Esophagus muscularis mucosa (tissue), 4 donors: ENCODE measurements at regions not wholly inside any gene's neighbourhood (a gene's known extent, or its start where the extent isn't known, plus 50 kb on each side); places are given as distances from the start of the nearest gene placed in this dataset.
"Not testable (repeated sequence)": the region's sequence is repeated elsewhere in the genome, so short reads cannot be mapped to it uniquely, and the experiment has no call there.

Experiments
- DNase-seq: peaks from one replicate; pipeline ENCODE4 v3.0.0-alpha.2; 2017; ENCODE audit errors: extremely low spot score
- H3K27ac ChIP-seq, 4 donors: fragments of 200-600 bp; sonication (generic); replicated peaks in 1 of 4; 1 replicate in 3 of 4; 2 replicates in 1 of 4; pipeline ENCODE4 v1.5.1; 2016 to 2019; ENCODE audit warnings: mild to moderate bottlenecking in 1 of 4
- H3K27me3 ChIP-seq, 4 donors: fragments of 200-600 bp; sonication (generic); one replicate each; pipeline versions ENCODE4 v1.5.1 to v1.6.0; 2016 to 2019
- H3K36me3 ChIP-seq, 4 donors: fragments of 200-600 bp; sonication (generic); one replicate each; pipeline ENCODE4 v1.5.1; 2016 to 2019
- H3K4me1 ChIP-seq, 4 donors: fragments of 200-600 bp; sonication (generic); one replicate each; pipeline ENCODE4 v1.5.1; 2016 to 2019
- H3K4me3 ChIP-seq, 4 donors: fragments of 200-600 bp; sonication (generic); 1 replicate in 2 of 4; 2 replicates in 2 of 4; pipeline ENCODE4 v1.5.1; 2016 to 2019; ENCODE audit warnings: mild to moderate bottlenecking in 4 of 4, moderate library complexity in 1 of 4
- H3K9me3 ChIP-seq, 4 donors: fragments of 200-600 bp; sonication (generic); 1 replicate in 3 of 4; 2 replicates in 1 of 4; pipeline ENCODE4 v1.5.1; 2016 to 2019
- CTCF ChIP-seq, 3 experiments: fragments of 200-600 bp in 2 of 3; fragments of 450-650 bp in 1 of 3; sonication (generic) in 2 of 3; IDR thresholded peaks; one replicate each; pipeline ENCODE4 v1.5.1; 2017 to 2019; ENCODE audit warnings: antibody characterized with exemption in 3 of 3, mild to moderate bottlenecking in 2 of 3, moderate library complexity in 1 of 3
- EP300 ChIP-seq: sonication (generic); formaldehyde crosslinking; IDR thresholded peaks from one replicate; pipeline ENCODE4 v1.6.1; 2017; ENCODE audit warnings: antibody characterized with exemption
- POLR2A ChIP-seq: fragments of 450-650 bp; IDR thresholded peaks from one replicate; pipeline ENCODE4 v1.6.1; 2017; ENCODE audit warnings: antibody characterized with exemption, moderate library complexity, mild to moderate bottlenecking, low read depth
- POLR2AphosphoS5 ChIP-seq, 2 donors: sonication (generic); formaldehyde crosslinking; IDR thresholded peaks; one replicate each; pipeline ENCODE4 v1.6.1; 2017; ENCODE audit warnings: antibody characterized with exemption in 2 of 2
- WGBS: methylation state at CpG from one replicate; pipeline ENCODE4 v1.1.5; 2018; 5-methylcytosine and 5-hydroxymethylcytosine counted together
- intact Hi-C: fragments of 100-400 bp; cut with DNase I; formaldehyde crosslinking; loops from one replicate; pipeline ENCODE4 v1.15.1; 2023

GRCh38 chrX:139015627-139016026 lies 304.1 kb upstream of the FGF13 start:
- no peak for DNase-seq
- Histone ChIP-seq H3K4me3 (no peak overlapping the region), H3K36me3 (no peaks in the 10 kb centered on the region), H3K27ac (no peak overlapping the region), H3K27me3 (no peaks in the 10 kb centered on the region), H3K4me1 (no peaks in the 10 kb centered on the region), H3K9me3 (peaks cover 0 to 22% (median 0%) of the 10 kb centered on the region in 4 donors)
- intact Hi-C loops: no loop called here
- 70% methylated on average over 1 of the region's 1 CpG for WGBS
- no peak for TF ChIP-seq POLR2AphosphoS5 (IDR thresholded peaks at IDR 0.05)
- no peak for TF ChIP-seq EP300
- no peak for TF ChIP-seq POLR2A
- no peak for TF ChIP-seq CTCF (IDR thresholded peaks at IDR 0.05)

GRCh38 chrX:139008185-139008584 lies 296.7 kb upstream of the FGF13 start:
- Histone ChIP-seq H3K27me3 (no peaks in the 10 kb centered on the region), H3K9me3 (peaks cover 0 to 5% (median 0%) of the 10 kb centered on the region in 4 donors), H3K4me1 (no peaks in the 10 kb centered on the region), H3K36me3 (no peaks in the 10 kb centered on the region), H3K27ac (no peak overlapping the region), H3K4me3 (no peak overlapping the region)
- no peak for TF ChIP-seq POLR2A
- intact Hi-C loops: no loop called here
- 87% methylated on average over 3 of the region's 4 CpGs for WGBS
- DNase-seq: no peak

GRCh38 chrX:139003856-139004527 lies 292.5 kb upstream of the FGF13 start:
- WGBS: 95% methylated on average over 11 of the region's 34 CpGs
- H3K4me1 ChIP-seq, DNase-seq, H3K36me3 ChIP-seq, intact Hi-C loops, H3K27ac ChIP-seq, H3K9me3 ChIP-seq, H3K27me3 ChIP-seq, H3K4me3 ChIP-seq: not testable (repeated sequence)

- H3K36me3 ChIP-seq: no peaks in the 10 kb centered on the region
- no peaks in the 10 kb centered on the region for H3K9me3 ChIP-seq
- intact Hi-C loops: no loop called here
- no peaks in the 10 kb centered on the region for H3K27me3 ChIP-seq
- no peak for TF ChIP-seq EP300
- DNase-seq: no peak
- 84% methylated on average over 3 of the region's 3 CpGs for WGBS
- no peak overlapping the region for H3K4me3 ChIP-seq
- H3K27ac ChIP-seq: no peak overlapping the region
- no peaks in the 10 kb centered on the region for H3K4me1 ChIP-seq
Measured at GRCh38 chrX:139002319-139002718, 290.8 kb upstream of the FGF13 start.

GRCh38 chrX:138996268-138996667 lies 284.8 kb upstream of the FGF13 start:
- TF ChIP-seq POLR2A (no peak), POLR2AphosphoS5 (IDR thresholded peaks at IDR 0.05) (no peak), EP300 (no peak), CTCF (IDR thresholded peaks at IDR 0.05) (no peak)
- Histone ChIP-seq H3K4me1 (no peaks in the 10 kb centered on the region), H3K4me3 (no peak overlapping the region), H3K27me3 (no peaks in the 10 kb centered on the region), H3K27ac (no peak overlapping the region), H3K9me3 (peaks cover 0 to 5% (median 0%) of the 10 kb centered on the region in 4 donors), H3K36me3 (no peaks in the 10 kb centered on the region)
- 81% methylated on average over 11 of the region's 11 CpGs for WGBS
- intact Hi-C loops: no loop called here
- no peak for DNase-seq

- Histone ChIP-seq H3K27me3 (no peaks in the 10 kb centered on the region), H3K4me3 (no peak overlapping the region), H3K36me3 (no peaks in the 10 kb centered on the region), H3K27ac (no peak overlapping the region), H3K4me1 (no peaks in the 10 kb centered on the region), H3K9me3 (peaks cover 0 to 5% (median 0%) of the 10 kb centered on the region in 4 donors)
- TF ChIP-seq POLR2AphosphoS5 (IDR thresholded peaks at IDR 0.05) (no peak), CTCF (IDR thresholded peaks at IDR 0.05) (no peak), POLR2A (no peak), EP300 (no peak)
- no peak for DNase-seq
- WGBS: 80% methylated on average over 2 of the region's 2 CpGs
- intact Hi-C loops: no loop called here
Measured at GRCh38 chrX:138995458-138995857, 283.9 kb upstream of the FGF13 start.

- DNase-seq, H3K36me3 ChIP-seq, H3K27me3 ChIP-seq, H3K4me1 ChIP-seq, H3K9me3 ChIP-seq, intact Hi-C loops, H3K4me3 ChIP-seq, H3K27ac ChIP-seq: not testable (repeated sequence)
- 59% methylated on average over 8 of the region's 8 CpGs for whole genome bisulfite sequencing
Measured at GRCh38 chrX:138990425-138990824, 278.9 kb upstream of the FGF13 start.
